SK-N-SH treated with all-trans-retinoic acid at 6 μM for 48 hours (cell line): ENCODE measurements at regions not wholly inside any gene's neighbourhood (a gene's known extent, or its start where the extent isn't known, plus 50 kb on each side); places are given as distances from the start of the nearest gene placed in this dataset.

Experiments used
- BACH2 ChIP-seq: fragments of 250-450 bp; sonication (Bioruptor Pico); IDR thresholded peaks from 2 replicates; pipeline ENCODE4 v1.9.0; 2021; ENCODE audit warnings: mild to moderate bottlenecking, borderline replicate concordance
- OSR1 ChIP-seq: fragments of 250-450 bp; sonication (Bioruptor Pico); IDR thresholded peaks from 2 replicates; pipeline ENCODE4 v1.8.0; 2022; ENCODE audit warnings: moderate library complexity, mild to moderate bottlenecking, inconsistent platforms
- POU6F1 ChIP-seq: fragments of 250-450 bp; sonication (Bioruptor Pico); IDR thresholded peaks from 2 replicates; pipeline ENCODE4 v1.8.0; 2021; ENCODE audit warnings: low read depth, mild to moderate bottlenecking, moderate library complexity, borderline replicate concordance
- PPARA ChIP-seq: fragments of 250-450 bp; sonication (Bioruptor Pico); IDR thresholded peaks from 2 replicates; pipeline ENCODE4 v1.5.0; 2020; ENCODE audit warnings: mild to moderate bottlenecking, borderline replicate concordance
- ZFP3 ChIP-seq: fragments of 250-450 bp; sonication (Bioruptor Pico); IDR thresholded peaks from 2 replicates; pipeline ENCODE4 v1.5.0; 2020; ENCODE audit warnings: mild to moderate bottlenecking, moderate library complexity
- ZFP30 ChIP-seq: fragments of 450-650 bp; formaldehyde crosslinking; IDR thresholded peaks from 2 replicates; pipeline ENCODE4 v1.5.0; 2022; ENCODE audit warnings: mild to moderate bottlenecking, moderate library complexity
- ZNF565 ChIP-seq: fragments of 450-650 bp; formaldehyde crosslinking; conservative IDR thresholded peaks from 2 replicates; pipeline ENCODE4 v1.5.0; 2020; ENCODE audit warnings: low read depth, mild to moderate bottlenecking, moderate library complexity

- TF ChIP-seq PPARA (CRISPR knock-in tag) = no peak
- TF ChIP-seq OSR1 (CRISPR knock-in tag) = no peak
- no peak for TF ChIP-seq BACH2 (CRISPR knock-in tag)
- TF ChIP-seq ZFP30 (CRISPR knock-in tag) = no peak
- no peak for TF ChIP-seq ZFP3 (CRISPR knock-in tag)
- TF ChIP-seq POU6F1 (CRISPR knock-in tag) = no peak
- no peak for TF ChIP-seq ZNF565
Observed at GRCh38 chr2:174662459-174662858, 64.9 kb upstream of the WIPF1 start.
